Liver (tissue), 7 donors: ENCODE measurements at regions not wholly inside any gene's neighbourhood (a gene's known extent, or its start where the extent isn't known, plus 50 kb on each side); places are given as distances from the start of the nearest gene placed in this dataset.

Experiments used
- DNase-seq: peaks from one replicate; pipeline ENCODE4 v3.0.0-alpha.2; 2017; ENCODE audit warnings: low spot score
- H3K27ac ChIP-seq, 2 donors: one replicate each; pipeline ENCODE4 v1.7.0; 2013; ENCODE audit warnings: inconsistent platforms in 2 of 2, low read length in 2 of 2, control low read depth in 1 of 2, low read depth in 1 of 2, mild to moderate bottlenecking in 1 of 2
- H3K27me3 ChIP-seq, 4 donors: one replicate each; pipeline versions ENCODE4 v1.6.1 to v1.7.0; 2013; ENCODE audit warnings: low read length in 3 of 4, inconsistent platforms in 1 of 4, mild to moderate bottlenecking in 1 of 4, moderate library complexity in 1 of 4; ENCODE audit not compliant: control insufficient read depth in 4 of 4, insufficient read depth in 4 of 4
- H3K36me3 ChIP-seq, 4 donors: one replicate each; pipeline versions ENCODE4 v1.6.1 to v1.7.0; 2013; ENCODE audit warnings: low read length in 3 of 4, mild to moderate bottlenecking in 3 of 4, low read depth in 1 of 4, moderate library complexity in 1 of 4; ENCODE audit not compliant: control insufficient read depth in 4 of 4, insufficient read depth in 3 of 4
- H3K4me1 ChIP-seq, 4 donors: one replicate each; pipeline versions ENCODE4 v1.6.1 to v1.7.0; 2013; ENCODE audit warnings: low read length in 3 of 4, mild to moderate bottlenecking in 3 of 4, moderate library complexity in 1 of 4; ENCODE audit not compliant: control insufficient read depth in 4 of 4, insufficient read depth in 4 of 4
- H3K4me3 ChIP-seq, 3 donors: one replicate each; pipeline versions ENCODE4 v1.6.1 to v1.7.0; 2013; ENCODE audit warnings: low read length in 3 of 3, control low read depth in 1 of 3, low read depth in 1 of 3, mild to moderate bottlenecking in 1 of 3
- H3K9ac ChIP-seq, 2 donors: one replicate each; pipeline ENCODE4 v1.7.0; 2013; ENCODE audit warnings: low read length in 2 of 2, mild to moderate bottlenecking in 2 of 2, moderate library complexity in 2 of 2, control low read depth in 1 of 2, low read depth in 1 of 2
- H3K9me3 ChIP-seq, 4 donors: one replicate each; pipeline versions ENCODE4 v1.6.1 to v1.7.0; 2013; ENCODE audit warnings: low read length in 3 of 4; ENCODE audit not compliant: control insufficient read depth in 4 of 4
- EGR1 ChIP-seq, 2 donors: IDR thresholded peaks; 2 replicates each; pipeline ENCODE4 v1.6.1; 2016 to 2018; ENCODE audit warnings: antibody characterized with exemption in 2 of 2, low read depth in 2 of 2
- GABPA ChIP-seq, 2 donors: IDR thresholded peaks in 1 of 2; conservative IDR thresholded peaks in 1 of 2; 2 replicates each; pipeline ENCODE4 v1.6.1; 2016; ENCODE audit warnings: antibody characterized with exemption in 2 of 2, mild to moderate bottlenecking in 1 of 2, moderate library complexity in 1 of 2
- HNF4G ChIP-seq: IDR thresholded peaks from 2 replicates; pipeline ENCODE4 v1.6.1; 2016; ENCODE audit warnings: antibody characterized with exemption
- NR2F2 ChIP-seq: IDR thresholded peaks from 2 replicates; pipeline ENCODE4 v1.6.1; 2016; ENCODE audit warnings: antibody characterized with exemption
- RAD21 ChIP-seq, 2 donors: IDR thresholded peaks; 2 replicates each; pipeline ENCODE4 v1.6.1; 2016; ENCODE audit warnings: antibody characterized with exemption in 2 of 2, mild to moderate bottlenecking in 2 of 2
- TAF1 ChIP-seq: conservative IDR thresholded peaks from 2 replicates; pipeline ENCODE4 v1.6.1; 2016; ENCODE audit warnings: antibody characterized with exemption, mild to moderate bottlenecking
- YY1 ChIP-seq: IDR thresholded peaks from 2 replicates; pipeline ENCODE4 v1.6.1; 2016; ENCODE audit warnings: antibody characterized with exemption, mild to moderate bottlenecking
- WGBS: extraction: QIAGEN DNeasy Blood & Tissue Kit; methylation state at CpG from one replicate; pipeline ENCODE4 v1.1.7; 2013; 5-methylcytosine and 5-hydroxymethylcytosine counted together
- TF ChIP-seq, protein P1 (sequence below): IDR thresholded peaks from 2 replicates; pipeline ENCODE4 v1.6.1; 2016; ENCODE audit warnings: antibody characterized with exemption
- TF ChIP-seq, protein P2 (sequence below): IDR thresholded peaks from 2 replicates; pipeline ENCODE4 v1.6.1; 2016; ENCODE audit warnings: antibody characterized with exemption, mild to moderate bottlenecking
- donor health status: healthy.
- donor health status: healthy.
- donor health status: healthy.
- donor health status: healthy.

DNA sequence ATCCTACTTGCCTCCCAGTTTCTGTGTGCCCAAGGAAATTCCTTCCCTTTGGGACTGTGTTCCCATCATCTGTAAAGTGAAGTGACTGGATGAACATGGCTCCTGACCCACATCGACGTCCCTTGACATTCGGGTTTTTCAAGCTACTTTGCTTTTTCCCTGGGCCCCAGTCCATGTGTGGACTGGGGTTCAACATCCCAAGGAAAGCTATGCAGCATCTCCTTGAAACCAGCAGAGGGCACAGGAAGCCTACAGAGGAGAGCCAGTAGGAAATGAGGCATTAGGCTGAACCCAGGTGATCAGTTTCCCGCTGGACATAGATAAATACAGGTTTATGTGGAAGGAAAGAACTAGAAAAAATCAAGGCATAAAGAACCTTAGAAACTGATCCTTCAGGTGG, 145.1 kb upstream of the ARHGEF9 start:
- Histone ChIP-seq H3K36me3 (no peaks in the 10 kb centered on the region), H3K9me3 (no peaks in the 10 kb centered on the region), H3K27ac (no peak overlapping the region), H3K27me3 (no peaks in the 10 kb centered on the region), H3K4me1 (no peaks in the 10 kb centered on the region), H3K4me3 (no peak overlapping the region), H3K9ac (no peak overlapping the region)
- TF ChIP-seq NR2F2 (no peak), TAF1 (no peak), RAD21 (IDR thresholded peaks at IDR 0.05) (peak in 1 of 2 donors; percentile 51), GABPA (IDR thresholded peaks at IDR 0.05 in 1 of 2, conservative IDR thresholded peaks at IDR 0.05 in 1 of 2) (no peak)
- 68% methylated on average over 4 of the region's 4 CpGs for WGBS
- DNase-seq = no peak

DNA sequence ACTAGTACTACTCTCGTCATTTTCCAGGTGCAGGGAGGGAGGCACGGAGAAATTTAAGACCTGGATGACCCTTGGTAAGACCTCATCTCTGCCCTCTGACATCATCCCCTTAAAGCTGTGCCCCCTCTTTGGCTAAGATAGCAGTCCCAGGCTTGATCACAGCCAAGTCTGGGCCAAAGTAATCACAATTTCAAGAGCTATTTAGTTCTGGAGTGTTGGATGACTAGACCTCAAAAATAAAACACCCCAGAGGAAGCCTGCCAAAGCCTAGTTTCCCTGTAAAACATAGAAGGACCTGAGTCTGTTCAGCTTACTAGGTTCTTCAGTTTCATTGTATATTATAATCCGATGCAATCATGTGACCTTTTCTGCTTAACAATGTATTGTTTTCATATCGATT, 144.6 kb upstream of the ARHGEF9 start:
- no peak for DNase-seq
- H3K27ac ChIP-seq = no peak overlapping the region
- 82% methylated on average over 4 of the region's 4 CpGs for WGBS

DNA sequence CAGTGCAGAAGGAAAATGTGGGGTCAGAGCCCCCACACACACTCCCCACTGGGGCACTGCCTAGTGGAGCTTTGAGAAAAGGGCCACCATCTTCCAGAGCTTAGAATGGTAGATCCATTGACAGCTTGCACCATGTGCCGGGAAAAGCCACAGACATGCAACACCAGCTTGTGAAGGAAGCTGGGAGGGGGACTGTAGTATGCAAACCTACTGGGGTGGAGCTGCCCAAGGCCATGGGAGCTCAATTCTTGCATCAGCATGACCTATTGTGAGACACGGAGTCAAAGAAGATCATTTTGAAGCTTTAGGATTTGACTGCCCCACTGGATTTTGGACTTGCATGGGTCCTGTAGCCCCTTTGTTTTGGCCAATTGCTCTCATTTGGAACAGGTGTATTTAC, 142.8 kb upstream of the ARHGEF9 start:
- DNase-seq = no peak
- WGBS = 95% methylated on average over 2 of the region's 2 CpGs
- Histone ChIP-seq H3K9ac (no peak overlapping the region), H3K36me3 (no peaks in the 10 kb centered on the region), H3K27me3 (no peaks in the 10 kb centered on the region), H3K27ac (no peak overlapping the region), H3K4me1 (no peaks in the 10 kb centered on the region), H3K4me3 (no peak overlapping the region), H3K9me3 (no peaks in the 10 kb centered on the region)
- no peak for TF ChIP-seq HNF4G
- TF ChIP-seq, protein P1, sequence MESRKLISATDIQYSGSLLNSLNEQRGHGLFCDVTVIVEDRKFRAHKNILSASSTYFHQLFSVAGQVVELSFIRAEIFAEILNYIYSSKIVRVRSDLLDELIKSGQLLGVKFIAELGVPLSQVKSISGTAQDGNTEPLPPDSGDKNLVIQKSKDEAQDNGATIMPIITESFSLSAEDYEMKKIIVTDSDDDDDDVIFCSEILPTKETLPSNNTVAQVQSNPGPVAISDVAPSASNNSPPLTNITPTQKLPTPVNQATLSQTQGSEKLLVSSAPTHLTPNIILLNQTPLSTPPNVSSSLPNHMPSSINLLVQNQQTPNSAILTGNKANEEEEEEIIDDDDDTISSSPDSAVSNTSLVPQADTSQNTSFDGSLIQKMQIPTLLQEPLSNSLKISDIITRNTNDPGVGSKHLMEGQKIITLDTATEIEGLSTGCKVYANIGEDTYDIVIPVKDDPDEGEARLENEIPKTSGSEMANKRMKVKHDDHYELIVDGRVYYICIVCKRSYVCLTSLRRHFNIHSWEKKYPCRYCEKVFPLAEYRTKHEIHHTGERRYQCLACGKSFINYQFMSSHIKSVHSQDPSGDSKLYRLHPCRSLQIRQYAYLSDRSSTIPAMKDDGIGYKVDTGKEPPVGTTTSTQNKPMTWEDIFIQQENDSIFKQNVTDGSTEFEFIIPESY = no peak

More for the DNA sequence above, 144.6 kb upstream of the ARHGEF9 start:
- Histone ChIP-seq H3K27me3 (no peaks in the 10 kb centered on the region), H3K4me3 (no peak overlapping the region), H3K36me3 (no peaks in the 10 kb centered on the region), H3K4me1 (no peaks in the 10 kb centered on the region), H3K9ac (no peak overlapping the region), H3K9me3 (no peaks in the 10 kb centered on the region)
- TF ChIP-seq EGR1 (IDR thresholded peaks at IDR 0.05; ENCODE audit: low read depth in 2 of 2) (no peak), YY1 (no peak)
- TF ChIP-seq, protein P2, sequence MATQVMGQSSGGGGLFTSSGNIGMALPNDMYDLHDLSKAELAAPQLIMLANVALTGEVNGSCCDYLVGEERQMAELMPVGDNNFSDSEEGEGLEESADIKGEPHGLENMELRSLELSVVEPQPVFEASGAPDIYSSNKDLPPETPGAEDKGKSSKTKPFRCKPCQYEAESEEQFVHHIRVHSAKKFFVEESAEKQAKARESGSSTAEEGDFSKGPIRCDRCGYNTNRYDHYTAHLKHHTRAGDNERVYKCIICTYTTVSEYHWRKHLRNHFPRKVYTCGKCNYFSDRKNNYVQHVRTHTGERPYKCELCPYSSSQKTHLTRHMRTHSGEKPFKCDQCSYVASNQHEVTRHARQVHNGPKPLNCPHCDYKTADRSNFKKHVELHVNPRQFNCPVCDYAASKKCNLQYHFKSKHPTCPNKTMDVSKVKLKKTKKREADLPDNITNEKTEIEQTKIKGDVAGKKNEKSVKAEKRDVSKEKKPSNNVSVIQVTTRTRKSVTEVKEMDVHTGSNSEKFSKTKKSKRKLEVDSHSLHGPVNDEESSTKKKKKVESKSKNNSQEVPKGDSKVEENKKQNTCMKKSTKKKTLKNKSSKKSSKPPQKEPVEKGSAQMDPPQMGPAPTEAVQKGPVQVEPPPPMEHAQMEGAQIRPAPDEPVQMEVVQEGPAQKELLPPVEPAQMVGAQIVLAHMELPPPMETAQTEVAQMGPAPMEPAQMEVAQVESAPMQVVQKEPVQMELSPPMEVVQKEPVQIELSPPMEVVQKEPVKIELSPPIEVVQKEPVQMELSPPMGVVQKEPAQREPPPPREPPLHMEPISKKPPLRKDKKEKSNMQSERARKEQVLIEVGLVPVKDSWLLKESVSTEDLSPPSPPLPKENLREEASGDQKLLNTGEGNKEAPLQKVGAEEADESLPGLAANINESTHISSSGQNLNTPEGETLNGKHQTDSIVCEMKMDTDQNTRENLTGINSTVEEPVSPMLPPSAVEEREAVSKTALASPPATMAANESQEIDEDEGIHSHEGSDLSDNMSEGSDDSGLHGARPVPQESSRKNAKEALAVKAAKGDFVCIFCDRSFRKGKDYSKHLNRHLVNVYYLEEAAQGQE = no peak
